Adrenal gland (tissue), 9 donors: ENCODE measurements at regions not wholly inside any gene's neighbourhood (a gene's known extent, or its start where the extent isn't known, plus 50 kb on each side); places are given as distances from the start of the nearest gene placed in this dataset.

Experiments
- DNase-seq, 7 donors: peaks; one replicate each; pipeline ENCODE4 v3.0.0-alpha.2; 2019 to 2020
- H3K27ac ChIP-seq, 5 donors: fragments of 200-600 bp; sonication (generic) in 4 of 5; 1 replicate in 3 of 5; 2 replicates in 2 of 5; pipeline versions ENCODE4 v1.5.1 to v1.8.0; 2016 to 2020; ENCODE audit warnings: mild to moderate bottlenecking in 1 of 5
- H3K27me3 ChIP-seq: fragments of 200-600 bp; 2 replicates; pipeline ENCODE4 v1.8.0; 2021
- H3K36me3 ChIP-seq, 2 donors: fragments of 200-600 bp; replicated peaks in 1 of 2; 1 replicate in 1 of 2; 2 replicates in 1 of 2; pipeline versions ENCODE4 v1.5.1 to v1.8.0; 2018 to 2022
- H3K4me1 ChIP-seq, 2 donors: fragments of 200-600 bp; replicated peaks in 1 of 2; 1 replicate in 1 of 2; 2 replicates in 1 of 2; pipeline versions ENCODE4 v1.5.1 to v1.8.0; 2018 to 2021
- H3K4me3 ChIP-seq, 4 donors: fragments of 200-600 bp; sonication (generic) in 3 of 4; one replicate each; pipeline ENCODE4 v1.5.1; 2016 to 2018
- H3K9me3 ChIP-seq, 3 donors: fragments of 200-600 bp; sonication (generic) in 1 of 3; replicated peaks in 1 of 3; 1 replicate in 2 of 3; 2 replicates in 1 of 3; pipeline versions ENCODE4 v1.5.1 to v1.8.0; 2016 to 2021
- POLR2A ChIP-seq, 2 donors: fragments of 450-650 bp; IDR thresholded peaks; one replicate each; pipeline ENCODE4 v1.6.1; 2017; ENCODE audit warnings: antibody characterized with exemption in 2 of 2, mild to moderate bottlenecking in 2 of 2, moderate library complexity in 1 of 2
- WGBS, 4 donors: extraction: QIAGEN DNeasy Blood & Tissue Kit in 2 of 4; methylation state at CpG; one replicate each; pipeline versions ENCODE4 v1.1.5 to v1.1.7; 2013 to 2017; 5-methylcytosine and 5-hydroxymethylcytosine counted together
- intact Hi-C, 2 donors: fragments of 100-400 bp; cut with DNase I; formaldehyde crosslinking; loops; one replicate each; pipeline versions ENCODE4 v1.14.1 to v1.15.0; 2022 to 2023
- TF ChIP-seq, protein P1 (sequence below), 6 experiments: fragments of 450-650 bp in 4 of 6; fragments of 200-600 bp in 2 of 6; sonication (generic) in 1 of 6; IDR thresholded peaks; 1 replicate in 5 of 6; 2 replicates in 1 of 6; pipeline versions ENCODE4 v1.5.1 to v1.8.0; 2016 to 2021; ENCODE audit warnings: antibody characterized with exemption in 6 of 6, mild to moderate bottlenecking in 2 of 6, moderate library complexity in 1 of 6
- donor health status: healthy with polysubstance abuse.
- donor health status: Bipolar disorder and iron deficiency.
- donor health status: DM: yes; HTN: yes; CAD: no.
- donor health status: DM: no; HTN: no; CAD: no.
- donor health status: DM: no; HTN: no; CAD: no.

DNA sequence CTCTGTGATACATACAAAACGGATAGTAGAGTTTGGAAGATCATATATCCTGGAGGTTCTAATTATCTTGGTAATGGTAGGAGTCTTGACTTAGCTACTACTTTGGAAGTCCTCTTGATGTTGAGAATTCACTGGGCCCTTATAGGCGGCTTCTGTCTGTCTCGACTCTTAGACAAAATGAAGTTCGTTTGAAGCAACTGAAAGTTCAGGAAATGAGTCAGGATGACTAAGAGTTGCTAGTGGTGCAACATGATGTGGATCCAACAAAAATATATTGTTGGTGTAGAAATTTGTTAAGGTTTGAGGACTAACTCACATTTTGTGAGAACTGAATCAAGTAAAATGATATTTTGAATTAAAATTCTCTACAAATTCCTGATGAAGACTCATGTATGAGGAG lies 272.7 kb downstream of the AEBP2 start:
- no peak overlapping the region for H3K4me3 ChIP-seq
- H3K27me3 ChIP-seq: no peaks in the 10 kb centered on the region
- no peaks in the 10 kb centered on the region for H3K4me1 ChIP-seq
- intact Hi-C loops: no loop called here
- TF ChIP-seq, protein P1, sequence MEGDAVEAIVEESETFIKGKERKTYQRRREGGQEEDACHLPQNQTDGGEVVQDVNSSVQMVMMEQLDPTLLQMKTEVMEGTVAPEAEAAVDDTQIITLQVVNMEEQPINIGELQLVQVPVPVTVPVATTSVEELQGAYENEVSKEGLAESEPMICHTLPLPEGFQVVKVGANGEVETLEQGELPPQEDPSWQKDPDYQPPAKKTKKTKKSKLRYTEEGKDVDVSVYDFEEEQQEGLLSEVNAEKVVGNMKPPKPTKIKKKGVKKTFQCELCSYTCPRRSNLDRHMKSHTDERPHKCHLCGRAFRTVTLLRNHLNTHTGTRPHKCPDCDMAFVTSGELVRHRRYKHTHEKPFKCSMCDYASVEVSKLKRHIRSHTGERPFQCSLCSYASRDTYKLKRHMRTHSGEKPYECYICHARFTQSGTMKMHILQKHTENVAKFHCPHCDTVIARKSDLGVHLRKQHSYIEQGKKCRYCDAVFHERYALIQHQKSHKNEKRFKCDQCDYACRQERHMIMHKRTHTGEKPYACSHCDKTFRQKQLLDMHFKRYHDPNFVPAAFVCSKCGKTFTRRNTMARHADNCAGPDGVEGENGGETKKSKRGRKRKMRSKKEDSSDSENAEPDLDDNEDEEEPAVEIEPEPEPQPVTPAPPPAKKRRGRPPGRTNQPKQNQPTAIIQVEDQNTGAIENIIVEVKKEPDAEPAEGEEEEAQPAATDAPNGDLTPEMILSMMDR (IDR thresholded peaks at IDR 0.05): no peak
- no peak for TF ChIP-seq POLR2A (IDR thresholded peaks at IDR 0.05)
- 58 to 70% (median 60%) methylated on average over 4 of the region's 4 CpGs for WGBS, 4 donors
- H3K27ac ChIP-seq: no peak overlapping the region
- H3K36me3 ChIP-seq: no peaks in the 10 kb centered on the region
- no peak for DNase-seq
- peaks cover 0 to 7% (median 0%) of the 10 kb centered on the region in 3 donors for H3K9me3 ChIP-seq

DNA sequence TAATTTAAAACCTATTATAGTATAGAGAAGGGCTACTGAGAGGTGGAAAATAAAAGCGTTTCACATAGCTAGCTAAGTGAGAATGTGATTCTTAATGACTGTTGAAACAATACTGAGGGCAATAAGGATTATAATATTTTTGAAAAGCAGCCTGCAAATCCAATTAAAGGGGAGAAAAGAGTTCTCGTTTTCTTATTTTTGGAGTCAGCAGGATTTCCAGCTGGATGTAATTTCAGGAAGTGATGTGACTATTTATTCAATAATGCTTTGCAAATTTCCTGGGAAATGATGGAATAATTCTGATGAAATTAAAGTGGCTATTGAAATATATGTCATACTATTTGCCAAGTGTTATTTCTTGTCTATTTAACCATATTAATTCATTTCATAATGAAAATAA lies 279.1 kb downstream of the AEBP2 start:
- Histone ChIP-seq H3K4me1 (no peaks in the 10 kb centered on the region), H3K9me3 (no peaks in the 10 kb centered on the region), H3K36me3 (no peaks in the 10 kb centered on the region), H3K27ac (no peak overlapping the region), H3K27me3 (no peaks in the 10 kb centered on the region), H3K4me3 (no peak overlapping the region)
- intact Hi-C loops: no loop called here
- 52 to 78% (median 65%) methylated on average over 2 of the region's 2 CpGs for WGBS, 4 donors
- TF ChIP-seq, protein P1 (IDR thresholded peaks at IDR 0.05): no peak
- TF ChIP-seq POLR2A (IDR thresholded peaks at IDR 0.05): no peak
- DNase-seq: no peak

DNA sequence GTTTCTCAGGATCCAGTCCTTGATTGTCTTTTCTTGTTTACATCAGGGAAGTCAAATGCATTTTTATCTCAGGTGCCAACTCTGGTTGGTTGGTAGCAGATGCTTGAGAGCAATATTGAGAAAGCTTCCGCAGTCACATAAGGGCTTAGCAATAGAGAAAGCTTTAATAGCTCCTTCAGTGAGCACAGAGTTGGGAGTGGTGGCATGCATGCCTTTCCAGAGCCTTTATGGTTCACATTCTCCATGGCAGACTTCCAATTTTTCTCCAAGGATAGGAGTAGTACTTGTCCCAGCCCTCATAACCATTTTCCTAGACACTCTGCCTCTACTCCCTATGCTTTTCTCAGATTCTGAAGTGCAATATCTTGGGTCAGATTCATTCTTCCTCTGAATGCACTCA lies 280.4 kb downstream of the AEBP2 start:
- intact Hi-C loops: no loop called here
- DNase-seq: no peak
- H3K4me1 ChIP-seq: no peaks in the 10 kb centered on the region

DNA sequence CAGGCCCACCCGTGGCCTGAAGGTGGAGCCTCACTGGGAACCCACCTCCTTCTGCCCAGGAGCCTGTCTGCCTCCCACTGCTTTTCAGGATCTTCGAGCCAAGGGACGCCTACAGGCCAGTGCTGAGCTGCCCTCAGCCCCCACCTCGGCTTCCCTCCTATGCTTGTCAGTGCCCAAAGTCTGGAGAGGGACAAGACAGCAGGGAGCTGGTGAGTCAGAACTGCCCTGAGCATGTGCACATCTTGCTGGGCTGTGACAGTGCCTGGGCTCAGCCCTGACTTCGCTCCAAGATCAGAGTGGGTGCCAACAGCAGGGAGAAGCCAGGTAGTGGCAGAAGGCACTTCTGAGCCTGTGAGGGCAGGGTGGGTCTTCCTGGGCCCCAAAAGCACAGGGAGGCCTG lies 286.8 kb downstream of the AEBP2 start:
- H3K4me3 ChIP-seq: no peak overlapping the region
- 91 to 100% (median 93%) methylated on average over 4 to 5 of the region's 5 CpGs for WGBS, 4 donors
- intact Hi-C loops: no loop called here
- H3K4me1 ChIP-seq: no peaks in the 10 kb centered on the region
- DNase-seq: no peak
- H3K27me3 ChIP-seq: no peaks in the 10 kb centered on the region
- H3K27ac ChIP-seq: no peak overlapping the region
- H3K9me3 ChIP-seq: no peaks in the 10 kb centered on the region
- H3K36me3 ChIP-seq: no peaks in the 10 kb centered on the region
- TF ChIP-seq POLR2A (IDR thresholded peaks at IDR 0.05): no peak

More for the DNA sequence above, 280.4 kb downstream of the AEBP2 start:
- H3K9me3 ChIP-seq: no peaks in the 10 kb centered on the region
- TF ChIP-seq, protein P1 (IDR thresholded peaks at IDR 0.05): no peak
- H3K27me3 ChIP-seq: no peaks in the 10 kb centered on the region
- H3K4me3 ChIP-seq: no peak overlapping the region
- whole genome bisulfite sequencing, 4 donors: 92 to 100% (median 99%) methylated on average over 1 of the region's 1 CpG
- no peaks in the 10 kb centered on the region for H3K36me3 ChIP-seq
- H3K27ac ChIP-seq: no peak overlapping the region

DNA sequence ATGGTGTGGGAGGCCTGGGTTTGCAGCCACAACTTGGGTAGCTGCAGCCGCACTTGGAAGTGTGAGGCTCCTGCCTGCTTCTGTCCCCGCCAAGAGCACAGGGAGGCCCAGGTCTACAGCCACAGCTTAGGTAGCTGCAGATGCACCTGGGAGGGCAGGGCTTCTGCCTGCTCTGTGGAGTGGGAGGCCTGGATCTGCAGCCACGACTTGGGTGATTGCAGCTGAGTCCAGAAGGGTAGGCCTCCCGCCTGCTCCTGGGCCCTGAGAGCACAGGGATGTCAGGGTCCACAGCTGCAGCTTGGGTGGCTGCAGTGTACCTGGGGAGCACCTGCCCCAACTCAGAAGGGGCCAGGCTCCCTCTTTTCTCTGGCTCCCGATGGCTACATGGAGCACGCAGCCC lies 287.3 kb downstream of the AEBP2 start:
- no peak for TF ChIP-seq POLR2A (IDR thresholded peaks at IDR 0.05)
- TF ChIP-seq, protein P1 (IDR thresholded peaks at IDR 0.05): no peak
- no peak for DNase-seq
- Histone ChIP-seq H3K27ac (no peak overlapping the region), H3K27me3 (no peaks in the 10 kb centered on the region), H3K4me3 (no peak overlapping the region), H3K9me3 (no peaks in the 10 kb centered on the region), H3K36me3 (no peaks in the 10 kb centered on the region), H3K4me1 (no peaks in the 10 kb centered on the region)
- intact Hi-C loops: no loop called here
- 91 to 100% (median 95%) methylated on average over 1 to 6 of the region's 6 CpGs for WGBS, 4 donors
